AG09309 (cell line): ENCODE measurements at regions not wholly inside any gene's neighbourhood (a gene's known extent, or its start where the extent isn't known, plus 50 kb on each side); places are given as distances from the start of the nearest gene placed in this dataset.

Experiments used
- DNase-seq: peaks from one replicate; pipeline ENCODE4 v3.0.0-alpha.2; 2010; ENCODE audit warnings: low read depth
- H3K4me3 ChIP-seq: 2 replicates; pipeline ENCODE4 v1.5.1; 2011; ENCODE audit warnings: mild to moderate bottlenecking, low read depth, low read length, moderate library complexity; ENCODE audit not compliant: control insufficient read depth
- TF ChIP-seq, protein P1 (sequence below): IDR thresholded peaks from 2 replicates; pipeline ENCODE4 v1.5.1; 2011; ENCODE audit warnings: mild to moderate bottlenecking, low read depth, low read length, inconsistent platforms; ENCODE audit not compliant: insufficient read depth, control insufficient read depth; ENCODE audit errors: missing control alignments

DNA sequence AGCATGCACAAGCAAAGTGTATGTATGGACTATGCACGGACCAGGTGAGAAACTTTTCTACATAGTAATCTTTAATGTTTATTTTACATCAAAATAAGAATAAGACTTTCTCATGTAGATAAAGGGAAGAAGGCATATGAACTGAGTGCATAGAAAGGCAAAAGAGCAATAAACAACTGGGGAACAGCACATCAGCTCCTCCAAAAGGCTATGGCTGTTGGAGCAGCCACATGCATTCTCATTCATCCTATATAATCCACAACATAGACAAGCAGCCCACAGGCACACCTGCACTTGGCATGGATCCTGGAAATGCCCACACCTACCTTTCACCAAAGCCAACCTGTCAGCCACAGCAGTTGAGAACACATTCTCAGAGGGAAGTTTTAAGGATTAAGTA is 586.9 kb upstream of the INTU start:
- no peak overlapping the region for H3K4me3 ChIP-seq
- TF ChIP-seq, protein P1, sequence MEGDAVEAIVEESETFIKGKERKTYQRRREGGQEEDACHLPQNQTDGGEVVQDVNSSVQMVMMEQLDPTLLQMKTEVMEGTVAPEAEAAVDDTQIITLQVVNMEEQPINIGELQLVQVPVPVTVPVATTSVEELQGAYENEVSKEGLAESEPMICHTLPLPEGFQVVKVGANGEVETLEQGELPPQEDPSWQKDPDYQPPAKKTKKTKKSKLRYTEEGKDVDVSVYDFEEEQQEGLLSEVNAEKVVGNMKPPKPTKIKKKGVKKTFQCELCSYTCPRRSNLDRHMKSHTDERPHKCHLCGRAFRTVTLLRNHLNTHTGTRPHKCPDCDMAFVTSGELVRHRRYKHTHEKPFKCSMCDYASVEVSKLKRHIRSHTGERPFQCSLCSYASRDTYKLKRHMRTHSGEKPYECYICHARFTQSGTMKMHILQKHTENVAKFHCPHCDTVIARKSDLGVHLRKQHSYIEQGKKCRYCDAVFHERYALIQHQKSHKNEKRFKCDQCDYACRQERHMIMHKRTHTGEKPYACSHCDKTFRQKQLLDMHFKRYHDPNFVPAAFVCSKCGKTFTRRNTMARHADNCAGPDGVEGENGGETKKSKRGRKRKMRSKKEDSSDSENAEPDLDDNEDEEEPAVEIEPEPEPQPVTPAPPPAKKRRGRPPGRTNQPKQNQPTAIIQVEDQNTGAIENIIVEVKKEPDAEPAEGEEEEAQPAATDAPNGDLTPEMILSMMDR, result no peak
- DNase-seq, result no peak

GRCh38 chr4:127047930-127048329 is 584.8 kb upstream of the INTU start:
- TF ChIP-seq, protein P1, result no peak
- H3K4me3 ChIP-seq, result no peak overlapping the region
- no peak for DNase-seq

DNA sequence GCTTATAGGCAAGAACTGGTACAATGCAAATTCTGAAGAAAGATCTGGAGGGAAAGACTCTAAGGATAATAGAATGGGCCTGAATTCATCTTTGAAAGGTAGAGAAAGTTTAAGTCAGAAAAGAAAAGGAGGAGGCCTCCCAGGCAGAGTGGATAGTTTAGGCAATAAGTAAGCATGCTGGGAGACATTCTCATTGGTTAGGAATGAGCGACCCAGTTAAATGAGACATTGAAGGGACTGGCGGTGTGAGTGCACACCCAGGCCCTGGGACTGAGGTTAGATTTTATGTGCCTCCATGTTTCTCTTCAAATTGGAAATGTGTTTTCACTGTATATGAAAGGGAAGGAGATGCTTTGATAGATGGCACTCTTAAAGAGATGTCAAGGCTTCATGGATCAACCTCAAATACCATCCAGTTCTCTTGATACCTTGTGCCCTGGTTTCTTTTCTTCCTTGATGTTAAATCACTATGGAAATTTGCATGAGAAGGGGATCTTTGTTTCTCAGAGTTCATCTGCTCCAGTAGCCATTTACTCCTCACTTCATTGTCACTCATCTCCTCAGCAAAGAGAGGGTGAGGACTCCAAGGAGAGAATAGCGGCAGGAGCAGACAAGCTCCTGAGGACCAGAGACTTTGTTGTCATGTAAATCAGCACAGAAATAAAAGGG is 584.2 kb upstream of the INTU start:
- no peak for DNase-seq
- TF ChIP-seq, protein P1, result no peak
- H3K4me3 ChIP-seq, result no peak overlapping the region

DNA sequence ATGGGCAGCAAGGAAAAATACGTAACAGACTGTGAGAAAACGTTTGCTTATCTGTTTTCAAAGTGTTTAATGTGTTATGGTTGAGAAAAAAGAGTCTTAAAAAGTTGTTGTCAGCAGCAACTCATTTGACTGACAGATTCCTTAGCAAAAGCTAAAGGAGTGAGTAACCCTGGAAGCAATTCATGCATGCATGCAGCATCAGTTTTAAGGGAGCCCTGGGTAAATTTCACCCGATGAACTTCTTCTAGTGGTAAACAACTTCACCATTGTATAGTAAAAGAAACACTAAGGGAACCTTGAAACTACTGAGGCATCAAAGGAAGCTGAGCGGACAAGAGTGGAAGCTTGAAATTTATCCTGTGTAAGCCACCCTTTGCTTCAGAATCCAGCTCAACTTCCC is 583.2 kb upstream of the INTU start:
- no peak for DNase-seq
- no peak overlapping the region for H3K4me3 ChIP-seq
- TF ChIP-seq, protein P1, result no peak

DNA sequence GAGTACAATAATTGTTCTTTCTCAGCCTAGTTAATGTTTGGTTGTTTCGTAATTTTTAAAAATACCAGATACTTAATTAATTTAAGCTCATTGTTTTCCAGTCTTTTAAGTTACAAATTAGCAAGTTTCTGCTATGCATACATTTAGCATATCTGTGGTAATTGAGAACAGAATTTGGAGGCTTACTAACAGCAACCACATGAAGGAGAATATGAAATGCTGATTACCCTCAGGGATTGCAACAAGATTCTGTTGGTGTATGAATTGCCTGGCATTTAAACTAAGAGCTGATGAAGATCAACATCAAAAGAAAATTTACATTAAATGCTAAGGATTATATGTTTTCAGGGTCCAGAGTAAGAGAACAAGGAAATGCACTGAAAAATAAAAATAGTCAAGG is 580.0 kb upstream of the INTU start:
- DNase-seq, result no peak
- H3K4me3 ChIP-seq, result no peak overlapping the region
- TF ChIP-seq, protein P1, result no peak

DNA sequence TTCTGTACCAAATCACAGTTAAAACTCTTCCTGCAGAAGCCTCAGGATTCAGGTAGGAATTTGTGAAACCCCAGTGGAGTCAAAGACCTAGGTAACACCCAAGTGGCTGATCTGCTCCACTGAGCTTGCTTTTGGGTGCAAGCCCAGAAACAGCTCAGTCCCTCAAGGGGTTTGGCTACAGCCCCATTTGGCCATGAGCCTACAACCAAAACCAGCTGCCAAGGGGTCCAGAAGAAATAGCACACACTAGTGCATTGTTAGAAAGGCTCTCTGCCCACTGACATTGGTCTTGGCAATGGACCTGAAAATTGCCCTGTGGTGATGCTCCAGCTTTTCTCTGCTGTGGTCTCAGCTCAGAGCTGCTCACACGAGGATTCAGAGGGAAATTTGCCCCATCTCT is 577.4 kb upstream of the INTU start:
- no peak overlapping the region for H3K4me3 ChIP-seq
- TF ChIP-seq, protein P1, result no peak
- DNase-seq, result no peak
